K562 (cell line): ENCODE measurements at regions not wholly inside any gene's neighbourhood (a gene's known extent, or its start where the extent isn't known, plus 50 kb on each side); places are given as distances from the start of the nearest gene placed in this dataset.

Experiments
- ATAC-seq: fragments of 200-7000 bp; cut with Tn5 transposase; 3 replicates; pipeline ENCODE4 v1.9.1; 2020; ENCODE audit warnings: moderate library complexity
- BruUV-seq: library from RNA; stranded (reverse); fragments of 400-500 nt; replicated peaks from 2 replicates; lab custom pipeline; 2021; lab: Mats Ljungman, UMichigan
- CTCF ChIA-PET: fragments of 300-600 bp; formaldehyde crosslinking; extraction: SDS; loops from one replicate; lab custom pipeline; 2021; ENCODE audit warnings: low intra/inter-chr PET ratio; lab: Yijun Ruan, JAX
- POLR2A ChIA-PET: fragments of 300-600, 350-650 bp; sonication (Branson Sonifier 250); formaldehyde crosslinking; extraction: SDS; loops from one replicate; lab custom pipeline; 2021; ENCODE audit warnings: antibody characterized with exemption, inconsistent platforms; lab: Yijun Ruan, JAX
- DNase-seq, 4 experiments: peaks; one replicate each; pipeline versions ENCODE4 v3.0.0 to v3.0.0-alpha.2; 2011 to 2018; ENCODE audit warnings: low spot score in 3 of 4, mixed read lengths in 3 of 4; ENCODE audit errors: extremely low read depth in 1 of 4
- FAIRE-seq: peaks from 2 replicates; lab custom pipeline; 2011; peaks lifted over from hg19 to GRCh38; lab: Jason Lieb, UNC
- H2AFZ ChIP-seq: 2 replicates; pipeline ENCODE4 v1.6.0; 2011; ENCODE audit warnings: low read depth, low read length, control low read depth, inconsistent platforms
- H3K27ac ChIP-seq: fragments of 200-600 bp; 3 replicates; pipeline ENCODE4 v1.8.0; 2011; ENCODE audit warnings: low read depth, mild to moderate bottlenecking, control low read depth, inconsistent platforms, low read length, moderate library complexity, mixed read lengths; ENCODE audit errors: extremely low read depth
- H3K27me3 ChIP-seq, 2 experiments: fragments of 300-600 bp in 1 of 2; 2 replicates in 1 of 2; 3 replicates in 1 of 2; pipeline versions ENCODE4 v1.6.0 to v1.8.0; 2011; ENCODE audit warnings: inconsistent platforms in 2 of 2, low read length in 2 of 2, mild to moderate bottlenecking in 1 of 2, mixed read lengths in 1 of 2, moderate library complexity in 1 of 2; ENCODE audit not compliant: control insufficient read depth in 2 of 2, insufficient read depth in 2 of 2
- H3K36me3 ChIP-seq: fragments of 300-600 bp; 3 replicates; pipeline ENCODE4 v1.8.0; 2011; ENCODE audit warnings: mild to moderate bottlenecking, low read length, inconsistent platforms; ENCODE audit not compliant: control insufficient read depth, insufficient read depth
- H3K4me1 ChIP-seq, 2 experiments: fragments of 200-600 bp in 1 of 2; replicated peaks in 1 of 2; 2 replicates in 1 of 2; 3 replicates in 1 of 2; pipeline versions ENCODE4 v1.5.1 to v1.8.0; 2011; ENCODE audit warnings: inconsistent platforms in 2 of 2, low read length in 2 of 2, mild to moderate bottlenecking in 1 of 2, mixed read lengths in 1 of 2, moderate library complexity in 1 of 2; ENCODE audit not compliant: control insufficient read depth in 2 of 2, insufficient read depth in 2 of 2
- H3K4me2 ChIP-seq: 2 replicates; pipeline ENCODE4 v1.6.1; 2011; ENCODE audit warnings: low read length, control low read depth, inconsistent platforms, mixed read lengths; ENCODE audit not compliant: insufficient read depth
- H3K4me3 ChIP-seq: fragments of 200-600 bp; sonication (generic), shearing (Covaris generic); 2 replicates; pipeline ENCODE4 v1.5.1; 2016; ENCODE audit warnings: control low read depth, inconsistent platforms
- H3K79me2 ChIP-seq: fragments of 200-600 bp; 3 replicates; pipeline ENCODE4 v1.8.0; 2011; ENCODE audit warnings: low read length, inconsistent platforms; ENCODE audit not compliant: control insufficient read depth, insufficient read depth
- H3K9ac ChIP-seq, 2 experiments: 2 replicates each; pipeline versions ENCODE4 v1.6.0 to v1.6.1; 2011; ENCODE audit warnings: low read depth in 2 of 2, low read length in 2 of 2, control low read depth in 1 of 2, inconsistent platforms in 1 of 2, mild to moderate bottlenecking in 1 of 2, mixed read lengths in 1 of 2; ENCODE audit not compliant: insufficient read depth in 1 of 2
- H3K9me1 ChIP-seq: one replicate; pipeline ENCODE4 v1.6.0; 2011; ENCODE audit warnings: inconsistent platforms, mild to moderate bottlenecking, low read length, moderate library complexity; ENCODE audit not compliant: control insufficient read depth, insufficient read depth
- H3K9me3 ChIP-seq: replicated peaks from 2 replicates; pipeline ENCODE4 v1.5.1; 2011; ENCODE audit warnings: low read depth, low read length, inconsistent platforms; ENCODE audit not compliant: control insufficient read depth, insufficient read depth
- H4K20me1 ChIP-seq: replicated peaks from 2 replicates; pipeline ENCODE4 v1.6.1; 2011; ENCODE audit warnings: low read length, inconsistent platforms, mixed read lengths; ENCODE audit not compliant: control insufficient read depth, insufficient read depth
- ADNP ChIP-seq: fragments of 200-800 bp; sonication (Bioruptor generic); IDR thresholded peaks from 2 replicates; pipeline ENCODE4 v1.6.1; 2016; ENCODE audit warnings: missing genetic modification characterization, missing compliant biosample characterization
- ARID1B ChIP-seq: fragments of 450-650 bp; IDR thresholded peaks from 2 replicates; pipeline ENCODE4 v1.6.1; 2016; ENCODE audit warnings: antibody characterized with exemption, mild to moderate bottlenecking, inconsistent platforms
- BACH1 ChIP-seq: fragments of 200-800 bp; sonication (Bioruptor generic); IDR thresholded peaks from 2 replicates; pipeline ENCODE4 v1.6.1; 2016; ENCODE audit warnings: missing genetic modification characterization, missing compliant biosample characterization
- C11orf30 ChIP-seq: fragments of 450-650 bp; IDR thresholded peaks from 2 replicates; pipeline ENCODE4 v1.6.1; 2016; ENCODE audit warnings: low read depth, mild to moderate bottlenecking
- CBFA2T2 ChIP-seq: fragments of 450-650 bp; conservative IDR thresholded peaks from 2 replicates; pipeline ENCODE4 v1.6.1; 2017; ENCODE audit warnings: mild to moderate bottlenecking
- CBFA2T3 ChIP-seq: fragments of 450-650 bp; IDR thresholded peaks from 2 replicates; pipeline ENCODE4 v1.6.1; 2017
- CC2D1A ChIP-seq: fragments of 450-650 bp; IDR thresholded peaks from 2 replicates; pipeline ENCODE4 v1.6.1; 2017; ENCODE audit warnings: mild to moderate bottlenecking
- CEBPB ChIP-seq: fragments of 450-650 bp; IDR thresholded peaks from 2 replicates; pipeline ENCODE4 v1.6.1; 2016; ENCODE audit warnings: missing genetic modification characterization, missing compliant biosample characterization
- DACH1 ChIP-seq: fragments of 450-650 bp; IDR thresholded peaks from 2 replicates; pipeline ENCODE4 v1.6.1; 2018; ENCODE audit not compliant: partially characterized antibody
- ELK3 ChIP-seq: fragments of 450-650 bp; formaldehyde crosslinking; IDR thresholded peaks from 2 replicates; pipeline ENCODE4 v1.4.0; 2020; ENCODE audit warnings: mild to moderate bottlenecking
- FOXA3 ChIP-seq, 2 experiments: fragments of 450-650 bp in 1 of 2; sonication (generic) in 1 of 2; formaldehyde crosslinking; IDR thresholded peaks in 1 of 2; conservative IDR thresholded peaks in 1 of 2; 2 replicates each; pipeline versions ENCODE4 v1.4.0 to v1.8.0; 2020 to 2022; ENCODE audit warnings: mild to moderate bottlenecking in 2 of 2, missing genetic modification reagents in 1 of 2
- IFI16 ChIP-seq: fragments of 250-450 bp; sonication (Bioruptor Pico); IDR thresholded peaks from 2 replicates; pipeline ENCODE4 v2.1.2; 2022; ENCODE audit warnings: mild to moderate bottlenecking, inconsistent platforms
- MAFF ChIP-seq: IDR thresholded peaks from 2 replicates; pipeline ENCODE4 v1.6.1; 2012; ENCODE audit warnings: low read length, improper control_type of control experiment
- MAFG ChIP-seq: fragments of 450-650 bp; conservative IDR thresholded peaks from 2 replicates; pipeline ENCODE4 v1.6.1; 2016; ENCODE audit warnings: missing genetic modification characterization, missing compliant biosample characterization
- MAFK ChIP-seq: IDR thresholded peaks from 2 replicates; pipeline ENCODE4 v1.6.1; 2011; ENCODE audit warnings: low read length, improper control_type of control experiment
- MEIS2 ChIP-seq: fragments of 450-650 bp; IDR thresholded peaks from 2 replicates; pipeline ENCODE4 v1.6.1; 2014; ENCODE audit warnings: mild to moderate bottlenecking; ENCODE audit not compliant: partially characterized antibody
- NFE2 ChIP-seq: IDR thresholded peaks from 2 replicates; pipeline ENCODE4 v1.6.1; 2014; ENCODE audit warnings: antibody characterized with exemption, low read depth
- NFE2L1 ChIP-seq: fragments of 450-650 bp; IDR thresholded peaks from 2 replicates; pipeline ENCODE4 v1.6.1; 2016; ENCODE audit warnings: missing genetic modification characterization, low read depth, mild to moderate bottlenecking, missing compliant biosample characterization, moderate library complexity, borderline replicate concordance
- RBM22 ChIP-seq: fragments of 200-400 bp; formaldehyde crosslinking; IDR thresholded peaks from 2 replicates; pipeline ENCODE4 v1.6.1; 2018; ENCODE audit warnings: low read length, low read depth; ENCODE audit not compliant: poor library complexity, severe bottlenecking
- SMC3 ChIP-seq: conservative IDR thresholded peaks from 2 replicates; pipeline ENCODE4 v1.6.1; 2011; ENCODE audit warnings: low read depth, low read length, improper control_type of control experiment; ENCODE audit not compliant: insufficient read depth
- TFE3 ChIP-seq: fragments of 450-650 bp; formaldehyde crosslinking; IDR thresholded peaks from 2 replicates; pipeline ENCODE4 v1.4.0; 2020; ENCODE audit warnings: mild to moderate bottlenecking, mixed read lengths
- ZBED1 ChIP-seq: IDR thresholded peaks from 2 replicates; pipeline ENCODE4 v1.6.1; 2014
- ZNF316 ChIP-seq: fragments of 450-650 bp; IDR thresholded peaks from 2 replicates; pipeline ENCODE4 v1.6.1; 2016
- ZNF699 ChIP-seq: fragments of 250-450 bp; sonication (Bioruptor Pico); IDR thresholded peaks from 2 replicates; pipeline ENCODE4 v1.8.0; 2021; ENCODE audit warnings: mild to moderate bottlenecking, moderate library complexity; ENCODE audit not compliant: insufficient replicate concordance
- WGBS: fragments of 100-300 bp; shearing (Covaris generic); methylation state at CpG from one replicate; pipeline ENCODE4 v1.1.6; 2016; ENCODE audit warnings: low coverage, mixed read lengths; ENCODE audit not compliant: insufficient coverage; ENCODE audit errors: missing lambda C conversion rate; 5-methylcytosine and 5-hydroxymethylcytosine counted together
- in situ Hi-C: fragments of 300-500 bp; cut with MboI; formaldehyde crosslinking; loops from 4 replicates; pipeline ENCODE4 v1.15.0; 2018; ENCODE audit warnings: inconsistent platforms, mixed read lengths
- intact Hi-C: fragments of 100-400 bp; cut with micrococcal nuclease; formaldehyde crosslinking; loops from 2 replicates; pipeline ENCODE4 v1.14.2; 2022

- FAIRE-seq (no peak), DNase-seq (peak in 1 of 4 experiments; percentile 42), ATAC-seq (no peak)
- Histone ChIP-seq H3K36me3 (no peaks in the 10 kb centered on the region), H3K9me3 (no peaks in the 10 kb centered on the region), H3K4me3 (no peak overlapping the region), H3K9me1 (no peaks in the 10 kb centered on the region), H2AFZ (no peak overlapping the region), H3K4me2 (no peak overlapping the region), H3K27me3 (no peaks in the 10 kb centered on the region), H4K20me1 (no peaks in the 10 kb centered on the region), H3K79me2 (no peaks in the 10 kb centered on the region), H3K27ac (no peak overlapping the region), H3K4me1 (no peaks in the 10 kb centered on the region; a peak in 1 of 5 replicates), H3K9ac (no peak overlapping the region)
- ChIA-PET POLR2A (no interaction called here), CTCF (no interaction called here)
- WGBS = 11% methylated on average over 8 of the region's 8 CpGs
- in situ Hi-C loops (no loop called here), intact Hi-C loops (no loop called here)
- TF ChIP-seq MAFG (tag) (peak; percentile 87), ZBED1 (no peak), TFE3 (CRISPR knock-in tag) (no peak), ARID1B (peak; percentile 48), MAFF (peak; percentile 94), CBFA2T2 (peak; percentile 43), NFE2 (peak; percentile 84), ZNF699 (no peak), RBM22 (no peak), FOXA3 (CRISPR knock-in tag; conservative IDR thresholded peaks at IDR 0.05 in 1 of 2, IDR thresholded peaks at IDR 0.05 in 1 of 2) (no peak), ELK3 (no peak), ZNF316 (peak; percentile 92), CEBPB (tag) (0 out of 2 replicates have a peak, but pooled peaks have one; percentile 13), ADNP (no peak), BACH1 (tag) (0 out of 2 replicates have a peak, but pooled peaks have one; percentile 45), CC2D1A (no peak), IFI16 (CRISPR knock-in tag) (no peak), DACH1 (no peak), C11orf30 (peak; percentile 88), MAFK (peak; percentile 91), CBFA2T3 (peak; percentile 67), MEIS2 (peak; percentile 8), NFE2L1 (tag) (peak; percentile 78), SMC3 (no peak)
- no TSS peak for BruUV-seq
These were observed 498.7 kb downstream of the NXPH1 start for GRCh38 chr7:8931906-8932646.
